Cerebellar cortex (tissue), 1 donor: ENCODE measurements at regions not wholly inside any gene's neighbourhood (a gene's known extent, or its start where the extent isn't known, plus 50 kb on each side); places are given as distances from the start of the nearest gene placed in this dataset.
"Not testable (repeated sequence)": the region's sequence is repeated elsewhere in the genome, so short reads cannot be mapped to it uniquely, and the experiment has no call there.

Experiments used
- DNase-seq: peaks from one replicate; pipeline ENCODE4 v3.0.0-alpha.2; 2015; ENCODE audit warnings: low spot score

DNA sequence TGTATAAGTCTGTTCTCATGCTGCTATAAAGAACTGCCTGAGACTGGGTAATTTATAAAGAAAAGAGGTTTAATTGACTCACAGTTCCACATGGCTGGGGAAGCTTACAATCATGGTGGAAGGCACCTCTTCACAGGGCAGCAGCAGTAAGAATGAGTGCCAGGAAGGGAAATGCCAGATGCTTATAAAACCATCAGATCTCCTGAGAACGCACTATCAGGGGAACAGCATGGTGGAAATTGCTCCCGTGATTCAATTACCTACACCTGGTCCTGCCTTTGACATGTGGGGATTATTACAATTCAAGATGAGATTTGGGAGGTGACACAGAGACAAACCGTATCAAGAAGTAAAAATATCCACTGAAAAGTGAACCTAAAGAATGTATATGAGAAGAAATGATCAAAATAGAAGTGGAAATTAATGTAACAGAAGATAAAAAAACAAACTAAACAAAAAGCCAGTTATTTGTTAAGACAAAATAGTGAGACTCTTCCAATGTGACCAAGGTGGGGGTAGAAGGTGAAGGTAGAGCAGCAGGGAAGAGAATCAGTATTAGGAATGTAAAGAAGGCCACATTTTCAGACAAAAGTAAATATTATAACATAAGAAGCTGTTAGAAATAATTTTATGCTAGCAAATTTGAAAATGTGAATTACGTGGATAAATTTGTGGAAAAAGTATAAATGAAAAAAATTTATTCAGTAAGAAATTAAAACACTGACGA is 372.9 kb downstream of the NKX6-1 start:
- DNase-seq = no peak

DNA sequence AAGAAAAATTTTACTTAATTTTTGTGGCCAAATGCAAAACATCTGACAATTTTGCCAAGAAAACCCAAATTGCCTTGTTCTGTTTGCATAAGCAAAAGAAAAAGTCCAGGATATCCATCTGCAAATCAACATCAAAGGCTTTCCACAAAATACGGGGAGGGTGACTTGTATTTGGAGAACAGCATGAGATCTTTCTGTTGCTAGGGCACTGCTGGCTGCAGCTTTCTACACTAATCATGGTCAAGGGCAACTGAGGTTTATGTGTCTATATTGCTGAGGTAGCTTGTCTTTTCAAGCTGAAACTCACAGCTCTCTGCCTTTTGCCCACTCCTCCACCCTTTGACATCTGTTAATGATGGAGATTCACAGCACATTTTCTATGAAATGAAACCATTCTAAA is 389.1 kb downstream of the NKX6-1 start:
- DNase-seq = no peak

DNA sequence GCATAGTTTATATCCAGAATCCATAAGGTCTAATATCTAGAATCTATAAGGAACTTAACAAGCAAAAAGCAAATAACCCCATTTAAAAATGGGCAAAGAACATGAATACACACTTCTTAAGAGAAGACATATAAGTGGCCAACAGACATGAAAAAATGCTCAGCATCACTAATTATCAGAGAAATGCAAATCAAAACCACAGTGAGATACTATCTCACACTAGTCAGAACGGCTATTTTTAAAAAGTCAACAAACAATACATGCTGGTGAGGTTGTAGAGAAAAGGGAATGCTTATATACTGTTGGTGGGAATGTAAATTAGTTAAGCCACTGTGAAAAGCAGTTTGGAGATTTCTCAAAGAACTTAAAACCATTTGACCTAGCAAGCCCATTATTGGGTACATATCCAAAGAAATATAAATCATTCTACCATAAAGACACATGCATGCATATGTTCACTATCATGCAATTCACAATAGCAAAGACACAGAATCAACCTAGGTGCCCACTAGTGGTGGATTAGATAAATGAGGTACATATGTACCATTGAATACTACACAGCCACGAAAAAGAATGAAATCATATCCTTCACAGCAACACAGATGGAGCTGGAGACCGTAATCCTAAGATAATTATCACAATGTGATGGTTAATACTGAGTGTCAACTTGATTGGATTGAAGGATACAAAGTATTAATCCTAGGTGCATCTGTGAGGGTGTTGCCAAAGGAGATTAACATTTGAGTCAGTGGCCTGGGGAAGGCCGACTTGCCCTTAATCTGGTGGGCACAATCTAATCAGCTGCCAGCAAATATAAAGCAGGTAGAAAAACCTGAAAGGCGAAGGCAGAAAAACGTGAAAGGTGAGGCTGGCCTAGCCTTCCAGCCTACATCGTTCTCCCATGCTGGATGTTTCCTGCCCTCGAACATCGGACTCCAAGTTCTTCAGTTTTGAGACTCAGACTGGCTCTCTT is 397.2 kb downstream of the NKX6-1 start:
- DNase-seq = not testable (repeated sequence)

DNA sequence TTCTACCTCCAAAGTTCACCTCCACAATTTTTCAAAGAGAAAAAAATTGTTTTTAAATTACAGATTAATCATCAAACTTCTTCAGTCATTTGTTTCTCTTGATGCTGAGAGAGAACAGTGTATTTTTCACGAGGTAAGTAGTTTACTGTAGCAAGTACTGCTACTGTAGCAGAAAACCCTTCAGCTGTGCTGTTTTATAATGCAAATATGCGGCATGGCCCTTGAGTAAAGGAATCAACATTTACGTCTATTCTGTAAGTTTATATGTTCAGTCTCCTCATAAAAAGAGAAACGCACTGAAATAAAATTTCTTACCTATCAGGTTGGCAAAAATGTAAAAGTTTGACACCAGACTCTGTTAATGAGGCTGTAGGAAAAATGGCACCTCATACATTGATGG is 399.0 kb downstream of the NKX6-1 start:
- no peak for DNase-seq

DNA sequence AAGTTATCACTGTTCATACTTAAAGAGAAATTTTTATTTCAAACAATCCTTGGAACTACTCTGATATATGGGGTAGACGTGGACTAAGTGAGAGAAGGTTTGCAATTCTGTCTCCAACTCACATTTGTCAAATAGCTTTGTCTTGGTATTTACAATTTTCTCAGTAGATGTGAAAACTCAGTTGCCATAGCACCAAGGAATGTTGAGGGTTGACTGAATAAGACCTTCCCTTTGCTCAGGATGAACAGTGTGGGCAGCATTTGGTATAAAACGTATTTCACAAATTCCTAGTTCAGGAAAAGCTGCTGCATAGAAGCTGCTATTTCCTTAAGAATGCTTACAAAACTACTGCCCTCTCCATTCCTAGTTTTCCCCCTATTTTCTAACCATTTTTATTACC is 399.5 kb downstream of the NKX6-1 start:
- no peak for DNase-seq

DNA sequence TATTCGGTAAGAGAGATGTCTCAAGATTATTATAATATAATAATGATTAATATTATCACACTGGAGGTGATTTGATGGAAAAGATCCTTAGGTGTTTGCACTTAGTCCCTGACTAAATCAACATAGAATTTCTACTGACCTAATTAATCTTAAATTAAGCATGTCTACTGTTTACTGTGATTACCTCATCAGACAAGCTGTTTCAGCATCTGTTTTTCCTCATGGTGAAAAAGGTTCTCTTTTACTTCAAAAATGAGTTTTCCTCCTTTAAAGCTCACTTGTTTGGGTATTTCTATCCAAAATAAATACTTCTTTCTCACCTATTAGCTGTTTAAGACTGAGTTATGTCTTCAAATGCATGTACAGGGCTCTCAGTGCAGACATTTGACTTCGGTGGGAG is 407.8 kb downstream of the NKX6-1 start:
- peak; percentile 71 for DNase-seq

DNA sequence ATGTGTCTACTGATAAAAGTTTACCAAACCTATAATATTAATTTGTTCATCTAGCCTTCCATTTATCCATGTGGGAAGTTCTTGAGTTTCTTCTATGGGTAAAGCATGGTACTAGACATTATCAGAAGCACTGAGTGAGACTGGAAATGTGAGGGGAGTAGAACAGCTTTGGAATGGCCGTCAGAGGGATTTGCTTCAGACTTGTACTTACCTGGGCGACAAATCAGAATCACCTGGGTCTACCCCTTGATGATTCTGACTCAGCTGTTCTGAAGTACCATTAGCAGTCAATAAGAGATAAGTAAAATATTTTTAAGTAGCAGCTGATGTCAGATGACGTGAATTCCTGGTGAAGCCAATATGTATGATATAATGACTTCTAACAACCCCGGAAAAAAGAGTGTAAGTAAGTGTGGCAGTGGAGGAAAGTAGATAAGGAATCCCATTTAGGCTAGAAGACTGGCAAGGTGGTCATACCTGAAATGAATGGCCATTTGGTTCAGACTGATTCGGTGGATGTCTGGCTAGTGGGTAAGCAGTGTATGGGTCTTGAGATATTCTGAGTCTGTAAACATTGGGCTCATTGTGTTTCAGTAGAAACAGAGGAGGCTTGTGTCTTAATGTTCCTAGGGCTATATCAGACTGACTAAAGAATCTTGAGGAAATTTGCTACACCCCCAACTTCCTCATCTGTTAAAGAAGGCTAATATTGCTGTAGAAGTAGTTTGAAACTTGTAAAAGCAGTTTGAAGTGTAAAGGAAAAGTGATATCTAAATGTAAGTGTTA is 409.2 kb downstream of the NKX6-1 start:
- no peak for DNase-seq

DNA sequence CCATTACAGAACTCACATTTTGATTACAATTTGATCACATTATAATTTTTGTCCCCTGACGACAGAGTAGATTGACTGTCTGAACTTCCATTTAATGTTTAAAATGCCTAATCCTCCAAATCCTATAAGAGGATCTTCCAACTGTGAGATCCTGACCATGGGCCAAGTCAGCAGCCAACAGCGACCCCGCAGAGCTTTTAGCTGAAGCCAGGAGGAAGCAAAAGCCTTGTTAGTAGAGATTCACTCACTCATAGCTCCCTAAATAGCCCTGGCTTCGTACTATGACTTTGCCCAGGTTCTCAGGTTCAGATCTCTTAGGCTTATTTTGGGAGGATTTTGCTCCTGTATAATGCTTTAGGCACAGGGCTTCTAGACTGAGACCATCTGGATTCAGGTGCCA is 413.1 kb downstream of the NKX6-1 start:
- peak; percentile 83 for DNase-seq

DNA sequence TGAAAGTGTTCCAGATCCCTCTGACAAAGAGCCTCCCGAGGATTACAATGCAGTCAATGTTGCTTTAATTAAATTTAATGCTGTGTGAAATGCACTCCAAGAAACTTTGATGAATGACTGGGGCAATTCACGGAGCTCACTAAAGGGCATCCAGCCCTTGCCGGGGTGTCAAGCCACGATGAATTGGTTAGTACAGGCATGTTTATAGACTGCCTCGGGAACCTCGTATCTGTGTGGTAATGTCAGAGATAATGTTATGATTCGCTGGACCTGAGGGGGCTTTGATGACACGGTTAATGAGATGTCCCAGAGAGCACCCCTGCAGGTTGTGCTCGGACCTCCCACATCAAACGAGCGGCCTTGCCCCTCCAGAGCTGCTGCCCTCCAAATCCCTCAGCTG is 428.8 kb downstream of the NKX6-1 start:
- DNase-seq = no peak

DNA sequence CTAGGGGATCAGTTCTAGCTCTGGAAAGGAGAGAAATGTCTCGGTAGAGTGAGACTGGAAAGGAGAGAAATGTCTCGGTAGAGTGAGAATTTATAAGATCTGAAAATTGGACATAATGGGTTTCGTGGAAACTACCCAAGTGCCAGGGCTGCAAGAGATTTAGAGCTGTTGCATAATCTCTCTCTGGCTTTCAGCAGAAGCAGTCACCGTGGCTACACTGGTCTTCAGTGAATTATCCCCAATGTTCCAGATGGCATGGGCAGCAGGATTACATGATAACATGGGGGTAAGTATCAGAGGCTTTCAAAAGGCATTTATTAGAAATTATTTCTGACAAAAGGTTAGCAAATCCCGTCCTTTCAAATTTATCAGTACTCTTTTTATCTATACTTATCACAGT is 435.5 kb downstream of the NKX6-1 start:
- DNase-seq = peak; percentile 19

DNA sequence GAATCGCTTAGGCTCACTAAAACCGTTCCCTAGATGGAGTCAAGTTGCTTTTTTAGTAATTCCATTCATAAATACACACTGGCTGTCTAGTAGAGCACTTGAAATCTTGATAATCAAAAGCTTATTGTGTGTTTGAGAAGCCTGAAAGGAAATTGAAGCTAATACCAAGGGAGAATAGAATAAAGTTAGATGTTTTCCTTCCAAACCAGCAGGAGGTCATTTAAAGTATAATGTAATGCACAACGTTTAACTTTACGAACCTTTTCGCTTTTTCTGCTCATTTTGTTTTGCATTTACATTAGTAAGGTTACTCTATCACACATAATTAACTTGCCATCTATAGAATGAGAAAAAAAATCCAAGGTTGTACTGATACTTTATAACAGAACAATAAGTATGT is 440.9 kb downstream of the NKX6-1 start:
- no peak for DNase-seq

DNA sequence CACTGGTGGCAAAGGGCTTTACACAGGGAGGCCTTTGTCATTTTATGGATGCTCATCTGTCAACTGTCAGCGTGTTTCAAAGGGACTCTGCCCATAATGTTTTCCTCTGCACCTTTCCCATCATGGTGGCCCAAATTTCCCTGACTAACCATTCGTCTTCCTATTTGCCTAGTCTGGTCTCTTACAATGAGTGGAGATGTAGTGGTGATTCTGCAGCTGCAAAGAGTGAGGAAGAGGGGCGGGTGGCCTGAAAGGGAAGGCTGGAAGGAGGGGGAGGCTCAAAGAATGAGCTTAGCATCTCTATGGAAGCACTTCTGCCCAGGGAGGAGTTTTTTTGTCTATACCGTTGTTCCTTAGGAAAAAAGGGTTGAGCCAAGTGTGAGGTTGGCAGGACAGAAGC is 447.5 kb downstream of the NKX6-1 start:
- DNase-seq = no peak

DNA sequence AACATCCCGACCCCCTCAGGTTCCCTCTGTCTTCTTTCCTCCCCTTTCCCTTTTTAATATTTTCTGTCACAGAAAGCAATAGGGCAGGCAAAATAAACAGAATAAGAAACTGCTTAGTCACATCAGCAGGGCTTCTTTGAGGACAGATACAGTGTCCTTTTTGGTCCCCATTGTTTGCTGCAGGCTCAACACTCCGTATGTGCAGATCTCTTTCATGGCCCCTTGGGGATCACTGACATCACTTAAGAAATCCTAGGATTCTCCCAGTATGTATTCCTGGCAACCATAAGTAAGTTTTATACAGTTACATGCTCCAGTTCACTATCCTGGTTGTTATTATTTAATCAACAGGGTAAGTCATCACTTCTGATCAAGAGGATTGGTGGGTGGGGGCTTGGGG is 448.0 kb downstream of the NKX6-1 start:
- no peak for DNase-seq

DNA sequence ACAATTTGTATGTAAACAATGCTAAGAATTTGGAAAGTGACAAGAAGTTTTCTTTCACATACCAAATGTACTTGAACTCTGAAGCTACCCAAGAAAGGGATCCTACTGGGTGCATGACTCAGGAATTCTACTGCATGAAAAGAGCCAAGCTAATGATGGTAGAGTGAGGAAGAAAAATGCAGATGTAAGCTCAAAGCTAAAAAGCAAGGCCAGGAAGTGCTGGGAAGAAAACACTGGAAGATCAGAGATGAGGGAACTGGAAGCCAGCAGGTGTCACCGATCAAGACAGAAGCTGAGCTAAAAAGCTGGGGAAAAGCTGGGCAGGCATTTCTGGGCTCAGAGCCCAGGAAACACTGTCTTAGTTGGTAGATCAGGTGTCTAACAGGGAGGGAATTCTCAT is 449.1 kb downstream of the NKX6-1 start:
- DNase-seq = peak; percentile 21

DNA sequence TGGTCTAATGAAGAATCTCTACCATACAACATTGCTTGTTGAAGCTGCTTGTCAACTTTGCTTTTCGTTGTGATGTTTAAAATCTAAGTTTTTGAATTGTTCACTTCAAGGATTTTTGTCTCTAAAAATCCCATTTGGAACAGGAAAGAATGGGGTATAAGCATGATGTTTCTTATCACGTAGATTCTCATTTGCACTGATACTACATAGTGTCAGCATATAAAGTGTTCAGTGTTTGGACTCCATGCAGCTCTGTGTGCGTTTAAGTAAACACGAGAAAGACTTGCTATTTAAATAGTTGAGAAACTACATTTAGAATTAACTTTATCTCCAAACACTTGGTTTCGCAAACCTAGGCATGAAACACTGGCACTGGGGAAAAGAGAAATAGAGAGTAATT is 452.5 kb downstream of the NKX6-1 start:
- DNase-seq = no peak

DNA sequence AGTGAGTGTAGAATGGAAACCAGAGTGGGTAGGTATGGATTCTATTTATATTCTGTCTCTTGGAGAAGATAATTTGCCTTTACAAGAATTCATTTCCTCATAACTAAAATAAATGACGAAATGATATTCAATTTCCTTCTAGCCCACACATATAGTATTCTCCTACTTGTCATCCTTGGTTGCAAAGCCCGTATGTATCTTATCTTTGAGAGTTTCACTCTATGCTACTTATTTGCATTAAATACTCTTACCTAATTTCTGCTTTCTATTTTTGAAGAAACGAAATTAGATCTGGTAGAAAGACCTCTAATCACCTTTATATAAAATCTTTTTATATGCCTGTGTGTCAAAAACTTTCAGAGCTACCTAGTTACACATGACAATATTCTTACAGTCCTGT is 457.7 kb downstream of the NKX6-1 start:
- DNase-seq = no peak

DNA sequence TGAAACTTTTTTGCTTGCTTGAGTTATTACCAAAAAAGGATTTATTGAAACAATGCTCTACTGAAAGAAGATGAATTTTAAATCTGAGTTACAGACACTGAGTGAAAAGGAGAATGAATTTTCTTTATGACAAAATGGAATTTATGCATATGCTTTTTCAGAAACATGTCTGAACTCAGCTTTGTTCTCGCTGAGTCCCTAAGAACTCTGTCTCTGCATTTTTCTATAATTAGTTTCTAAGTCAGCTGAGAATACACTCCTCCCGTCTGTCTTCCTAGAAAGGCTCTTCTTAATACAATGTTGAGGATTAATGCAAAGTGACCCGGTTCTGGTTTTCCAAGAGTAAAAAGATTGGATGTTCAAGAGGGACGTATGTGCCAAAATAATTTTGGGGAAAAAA is 463.5 kb downstream of the NKX6-1 start:
- no peak for DNase-seq

DNA sequence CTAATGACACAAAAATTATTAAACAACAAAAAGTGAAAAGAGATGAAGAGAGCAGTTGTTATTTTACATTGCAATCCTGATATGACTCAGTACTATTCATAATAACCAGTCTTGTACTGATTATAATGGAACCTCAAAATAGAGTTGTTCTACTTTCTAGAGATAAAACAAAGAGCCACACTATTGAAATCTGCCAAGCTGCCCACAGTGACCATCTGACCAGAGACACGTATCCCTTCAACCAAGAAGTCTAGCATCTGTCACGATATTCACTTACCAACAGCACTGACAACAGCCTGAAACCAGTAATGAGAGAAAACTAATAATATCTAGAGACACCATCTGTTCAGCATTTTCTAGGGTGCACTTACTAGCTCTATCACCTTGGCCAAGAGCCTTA is 466.7 kb downstream of the NKX6-1 start:
- peak; percentile 81 for DNase-seq

DNA sequence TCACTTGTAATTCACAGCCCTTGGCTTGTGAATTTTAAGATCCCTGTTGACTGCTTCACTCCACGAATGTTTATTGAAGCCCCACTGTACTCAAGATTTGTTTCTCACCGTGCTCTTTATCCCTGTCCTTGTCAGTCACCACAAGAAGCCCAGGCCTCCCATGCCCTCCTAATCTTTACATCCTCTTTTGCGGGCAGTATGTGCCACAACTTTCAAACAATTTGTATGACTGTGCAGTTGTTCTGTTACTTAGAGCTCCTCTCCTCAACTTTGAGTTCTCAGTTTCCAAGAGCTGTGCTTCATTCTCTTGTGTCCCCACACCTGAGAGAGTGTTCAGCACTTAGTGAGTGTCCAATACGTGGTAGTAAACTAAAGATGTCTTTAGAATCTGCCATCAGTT is 467.7 kb downstream of the NKX6-1 start:
- no peak for DNase-seq

DNA sequence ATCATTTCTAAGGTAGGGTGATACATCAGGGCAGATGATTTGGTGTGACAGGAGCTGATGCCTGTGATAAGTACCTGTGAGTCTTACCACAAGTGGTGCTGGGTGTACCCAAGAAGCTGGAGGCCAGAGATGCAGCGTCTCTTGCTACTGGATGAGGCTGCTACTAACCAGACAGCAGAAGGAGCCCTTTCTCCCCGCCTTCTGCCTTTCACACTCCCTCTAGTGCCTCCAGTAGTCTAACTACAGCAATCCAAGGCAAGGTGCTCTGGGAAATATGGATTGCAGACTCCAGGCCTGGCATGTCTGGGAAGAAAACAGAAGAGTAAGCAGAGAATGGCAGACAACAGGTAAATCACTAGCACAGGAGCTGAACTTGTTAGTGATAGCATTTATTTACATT is 470.8 kb downstream of the NKX6-1 start:
- no peak for DNase-seq

DNA sequence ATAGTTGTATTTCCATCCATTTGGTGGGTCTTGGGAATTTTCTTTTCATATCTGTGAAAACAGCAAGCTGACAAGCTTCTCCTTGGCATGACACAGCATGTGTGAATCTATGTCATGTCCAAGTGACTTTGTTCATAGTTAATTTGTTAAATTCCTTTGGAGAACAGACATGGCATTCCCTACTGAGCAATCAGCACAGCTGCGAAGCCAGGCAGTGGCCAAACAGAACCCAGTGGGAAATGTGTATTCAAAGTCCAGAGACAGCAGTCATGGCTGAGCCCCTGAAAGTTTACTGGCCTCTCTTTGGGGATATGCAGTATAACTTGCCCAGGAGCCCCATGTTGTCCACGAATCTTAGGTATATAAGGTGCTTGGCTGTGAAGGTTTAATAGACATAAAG is 474.7 kb downstream of the NKX6-1 start:
- no peak for DNase-seq

DNA sequence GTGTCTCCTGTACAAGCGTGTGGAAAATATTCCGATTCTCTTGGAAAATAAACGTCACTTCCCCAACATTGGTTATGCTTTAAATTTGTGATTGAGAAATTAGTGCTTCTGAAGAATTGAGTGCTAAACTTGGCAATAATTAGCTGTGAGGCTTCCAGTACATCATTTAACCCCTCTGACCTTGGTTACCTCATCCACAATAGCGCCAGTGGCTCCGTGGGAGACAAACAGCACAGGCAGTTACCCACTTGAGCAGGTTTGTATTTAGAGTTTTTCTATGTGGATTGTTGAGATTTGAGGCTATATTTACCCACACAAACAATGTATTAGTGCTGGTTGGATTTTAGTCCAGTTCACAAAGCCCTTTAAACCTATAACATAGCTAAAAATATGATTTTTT is 476.5 kb downstream of the NKX6-1 start:
- DNase-seq = no peak

DNA sequence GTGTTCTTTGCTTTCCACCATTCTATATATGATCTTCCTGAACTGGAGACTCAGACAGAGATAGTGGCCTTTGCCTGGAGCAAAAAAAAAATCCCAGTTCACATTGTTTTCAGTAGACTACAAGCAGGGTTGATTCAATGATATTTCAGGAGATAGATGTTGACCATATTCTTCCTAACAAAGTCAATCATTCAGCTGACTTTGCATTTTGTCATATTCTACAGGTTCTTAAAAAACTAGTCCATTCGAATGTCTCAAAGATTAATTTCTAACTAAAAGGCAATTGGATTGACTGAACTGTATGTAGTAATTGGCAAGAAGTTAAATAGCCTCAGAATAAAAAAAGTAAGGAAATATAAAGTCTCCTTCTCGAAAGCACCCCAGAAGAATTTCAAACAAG is 479.5 kb downstream of the NKX6-1 start:
- DNase-seq = no peak
